Natural killer cell (primary cell): ENCODE measurements at regions not wholly inside any gene's neighbourhood (a gene's known extent, or its start where the extent isn't known, plus 50 kb on each side); places are given as distances from the start of the nearest gene placed in this dataset.

Source experiments
- ATAC-seq, 3 donors: fragments of 150-1000 bp in 2 of 3; fragments of 200-7000 bp in 1 of 3; cut with Tn5 transposase; 1 replicate in 1 of 3; 2 replicates in 2 of 3; pipeline ENCODE4 v1.10.0; 2021; ENCODE audit warnings: mild to moderate bottlenecking in 2 of 3, moderate library complexity in 2 of 3
- DNase-seq, 2 donors: peaks; one replicate each; pipeline versions ENCODE4 v3.0.0 to v3.0.0-alpha.2; 2013 to 2021; ENCODE audit warnings: mixed read lengths in 1 of 2
- H3K27ac ChIP-seq: one replicate; pipeline ENCODE4 v1.5.1; 2013; ENCODE audit warnings: mild to moderate bottlenecking, low read length
- H3K27me3 ChIP-seq: one replicate; pipeline ENCODE4 v1.6.1; 2013; ENCODE audit warnings: low read length; ENCODE audit not compliant: control insufficient read depth, insufficient read depth
- H3K36me3 ChIP-seq: one replicate; pipeline ENCODE4 v1.6.1; 2013; ENCODE audit warnings: low read length; ENCODE audit not compliant: control insufficient read depth, insufficient read depth
- H3K4me1 ChIP-seq: one replicate; pipeline ENCODE4 v1.6.1; 2013; ENCODE audit warnings: low read length; ENCODE audit not compliant: control insufficient read depth, insufficient read depth
- H3K4me3 ChIP-seq: one replicate; pipeline ENCODE4 v1.5.1; 2013; ENCODE audit warnings: low read length
- H3K9me3 ChIP-seq: one replicate; pipeline ENCODE4 v1.6.1; 2013; ENCODE audit warnings: low read length; ENCODE audit not compliant: control insufficient read depth, insufficient read depth
- H3K27ac Mint-ChIP-seq, 2 donors: one replicate each; pipeline ENCODE4 v1.8.0; 2022; ENCODE audit warnings: mild to moderate bottlenecking in 2 of 2, mixed read lengths in 2 of 2, moderate library complexity in 1 of 2
- H3K27me3 Mint-ChIP-seq, 2 donors: one replicate each; pipeline ENCODE4 v1.8.0; 2022; ENCODE audit warnings: low read depth in 2 of 2, mixed read lengths in 2 of 2
- H3K36me3 Mint-ChIP-seq: one replicate; pipeline ENCODE4 v1.8.0; 2022; ENCODE audit warnings: mixed read lengths
- H3K4me1 Mint-ChIP-seq, 2 donors: one replicate each; pipeline ENCODE4 v1.8.0; 2022; ENCODE audit warnings: mixed read lengths in 2 of 2
- H3K4me3 Mint-ChIP-seq: one replicate; pipeline ENCODE4 v1.8.0; 2022; ENCODE audit warnings: mild to moderate bottlenecking, moderate library complexity, mixed read lengths
- H3K9me3 Mint-ChIP-seq, 2 donors: one replicate each; pipeline ENCODE4 v1.8.0; 2022; ENCODE audit warnings: mixed read lengths in 2 of 2
- CTCF ChIP-seq: fragments of 200-600 bp; IDR thresholded peaks from one replicate; pipeline ENCODE4 v1.8.0; 2022; ENCODE audit warnings: antibody characterized with exemption
- WGBS: methylation state at CpG from one replicate; pipeline ENCODE4 v1.1.7; 2013; ENCODE audit warnings: missing lambda C conversion rate; ENCODE audit not compliant: insufficient coverage; 5-methylcytosine and 5-hydroxymethylcytosine counted together
- intact Hi-C: fragments of 100-400 bp; cut with micrococcal nuclease; formaldehyde crosslinking; loops from one replicate; pipeline ENCODE4 v1.14.2; 2022

- intact Hi-C loops = no loop called here
- H3K9me3 ChIP-seq = no peaks in the 10 kb centered on the region
- no peak overlapping the region for H3K27ac ChIP-seq
- Mint-ChIP-seq H3K4me3 (no peak overlapping the region), H3K27ac (no peak overlapping the region), H3K4me1 (no peaks in the 10 kb centered on the region), H3K36me3 (no peaks in the 10 kb centered on the region), H3K27me3 (no peaks in the 10 kb centered on the region), H3K9me3 (no peaks in the 10 kb centered on the region)
- ATAC-seq (no peak), DNase-seq (no peak)
- no peak for TF ChIP-seq CTCF
- no CpG with 5 or more reads among the region's 1 CpG for WGBS
- no peak overlapping the region for H3K4me3 ChIP-seq
- H3K36me3 ChIP-seq = no peaks in the 10 kb centered on the region
- H3K4me1 ChIP-seq = no peaks in the 10 kb centered on the region
- no peaks in the 10 kb centered on the region for H3K27me3 ChIP-seq
These were observed 71.7 kb upstream of the MROH9 start for GRCh38 chr1:170863621-170864020.

- Mint-ChIP-seq H3K4me1 (no peaks in the 10 kb centered on the region), H3K9me3 (no peaks in the 10 kb centered on the region), H3K36me3 (no peaks in the 10 kb centered on the region), H3K4me3 (no peak overlapping the region), H3K27me3 (no peaks in the 10 kb centered on the region), H3K27ac (no peak overlapping the region)
- ATAC-seq (no peak), DNase-seq (no peak)
- intact Hi-C loops = no loop called here
- Histone ChIP-seq H3K27ac (no peak overlapping the region), H3K36me3 (no peaks in the 10 kb centered on the region), H3K27me3 (no peaks in the 10 kb centered on the region), H3K4me3 (no peak overlapping the region), H3K9me3 (no peaks in the 10 kb centered on the region), H3K4me1 (no peaks in the 10 kb centered on the region)
- WGBS = 75% methylated on average over 1 of the region's 3 CpGs
- no peak for TF ChIP-seq CTCF
These were observed 71.1 kb upstream of the MROH9 start for GRCh38 chr1:170864238-170864637.

- intact Hi-C loops = no loop called here
- Histone ChIP-seq H3K4me3 (no peak overlapping the region), H3K4me1 (no peaks in the 10 kb centered on the region), H3K36me3 (no peaks in the 10 kb centered on the region), H3K27ac (no peak overlapping the region), H3K27me3 (no peaks in the 10 kb centered on the region), H3K9me3 (no peaks in the 10 kb centered on the region)
- H3K4me1 Mint-ChIP-seq = no peaks in the 10 kb centered on the region
- H3K4me3 Mint-ChIP-seq = no peak overlapping the region
- H3K27ac Mint-ChIP-seq = no peak overlapping the region
- WGBS = no CpG with 5 or more reads among the region's 2 CpGs
- H3K9me3 Mint-ChIP-seq = no peaks in the 10 kb centered on the region
- no peaks in the 10 kb centered on the region for H3K27me3 Mint-ChIP-seq
- no peak for TF ChIP-seq CTCF
- ATAC-seq (no peak), DNase-seq (no peak)
- no peaks in the 10 kb centered on the region for H3K36me3 Mint-ChIP-seq
These were observed 70.3 kb upstream of the MROH9 start for GRCh38 chr1:170864876-170865538.

GRCh38 chr1:170866646-170867045 is 68.7 kb upstream of the MROH9 start:
- H3K36me3 Mint-ChIP-seq = no peaks in the 10 kb centered on the region
- H3K9me3 Mint-ChIP-seq = no peaks in the 10 kb centered on the region
- Histone ChIP-seq H3K4me1 (no peaks in the 10 kb centered on the region), H3K4me3 (no peak overlapping the region), H3K36me3 (no peaks in the 10 kb centered on the region), H3K27me3 (no peaks in the 10 kb centered on the region), H3K27ac (no peak overlapping the region), H3K9me3 (no peaks in the 10 kb centered on the region)
- H3K27me3 Mint-ChIP-seq = peaks cover 0 to 2% of the 10 kb centered on the region in 2 donors
- no peak for ATAC-seq
- no peak for TF ChIP-seq CTCF
- H3K4me1 Mint-ChIP-seq = no peaks in the 10 kb centered on the region
- WGBS = 43% methylated on average over 1 of the region's 1 CpG
- no peak overlapping the region for H3K4me3 Mint-ChIP-seq
- H3K27ac Mint-ChIP-seq = no peak overlapping the region
- intact Hi-C loops = no loop called here
- DNase-seq = no peak
